Sigmoid colon (tissue), 4 donors: ENCODE measurements at regions not wholly inside any gene's neighbourhood (a gene's known extent, or its start where the extent isn't known, plus 50 kb on each side); places are given as distances from the start of the nearest gene placed in this dataset.

ENCODE experiments used
- CTCF ChIP-seq, 4 experiments: fragments of 450-650 bp in 3 of 4; fragments of 200-600 bp in 1 of 4; IDR thresholded peaks; one replicate each; pipeline ENCODE4 v1.5.1; 2016 to 2019; ENCODE audit warnings: antibody characterized with exemption in 4 of 4, mild to moderate bottlenecking in 3 of 4, moderate library complexity in 2 of 4
- POLR2AphosphoS5 ChIP-seq, 4 donors: sonication (generic); formaldehyde crosslinking; IDR thresholded peaks; one replicate each; pipeline ENCODE4 v1.6.1; 2017; ENCODE audit warnings: antibody characterized with exemption in 4 of 4

GRCh38 chr18:60024345-60024744 is 124.5 kb downstream of the PMAIP1 start:
- TF ChIP-seq POLR2AphosphoS5 (IDR thresholded peaks at IDR 0.05) = no peak
- TF ChIP-seq CTCF (IDR thresholded peaks at IDR 0.05) = no peak
